ENCODE measurements at regions not wholly inside any gene's neighbourhood (a gene's known extent, or its start where the extent isn't known, plus 50 kb on each side); places are given as distances from the start of the nearest gene placed in this dataset.

GRCh38 chr15:29451201-29451781 is 181.7 kb upstream of the NSMCE3 start:
- no peak for DNase-seq

- DNase-seq, result no peak
Observed at GRCh38 chr15:29449136-29449535, 179.5 kb upstream of the NSMCE3 start.

GRCh38 chr15:29448320-29448719 is 178.7 kb upstream of the NSMCE3 start:
- DNase-seq, result no peak

GRCh38 chr15:29446480-29446879 is 176.9 kb upstream of the NSMCE3 start:
- no peak for DNase-seq

GRCh38 chr15:29442532-29442931 is 172.9 kb upstream of the NSMCE3 start:
- DNase-seq, result no peak

GRCh38 chr15:29440541-29440940 is 170.9 kb upstream of the NSMCE3 start:
- no peak for DNase-seq

- DNase-seq, result no peak
Observed at GRCh38 chr15:29438703-29439055, 169.1 kb upstream of the NSMCE3 start.

- DNase-seq, result no peak
Observed at GRCh38 chr15:29437888-29438702, 168.5 kb upstream of the NSMCE3 start.

GRCh38 chr15:29435811-29436210 is 166.2 kb upstream of the NSMCE3 start:
- no peak for DNase-seq

- no peak for DNase-seq
Observed at GRCh38 chr15:29434280-29434679, 164.7 kb upstream of the NSMCE3 start.

- DNase-seq, result no peak
Observed at GRCh38 chr15:29433507-29434248, 164.1 kb upstream of the NSMCE3 start.

GRCh38 chr15:29433050-29433318 is 163.4 kb upstream of the NSMCE3 start:
- no peak for DNase-seq

- no peak for DNase-seq
Observed at GRCh38 chr15:29432191-29433049, 162.8 kb upstream of the NSMCE3 start.

- DNase-seq, result no peak
Observed at GRCh38 chr15:29430831-29431230, 161.2 kb upstream of the NSMCE3 start.

GRCh38 chr15:29430124-29430523 is 160.5 kb upstream of the NSMCE3 start:
- no peak for DNase-seq

- DNase-seq, result no peak
Observed at GRCh38 chr15:29429584-29429983, 160.0 kb upstream of the NSMCE3 start.

GRCh38 chr15:29428925-29429573 is 159.4 kb upstream of the NSMCE3 start:
- no peak for DNase-seq

- no peak for DNase-seq
Observed at GRCh38 chr15:29425864-29426263, 156.2 kb upstream of the NSMCE3 start.

- DNase-seq, result no peak
Observed at GRCh38 chr15:29424118-29424517, 154.5 kb upstream of the NSMCE3 start.

GRCh38 chr15:29422606-29423005 is 153.0 kb upstream of the NSMCE3 start:
- no peak for DNase-seq

GRCh38 chr15:29420188-29420587 is 150.6 kb upstream of the NSMCE3 start:
- no peak for DNase-seq

GRCh38 chr15:29418931-29419330 is 149.3 kb upstream of the NSMCE3 start:
- DNase-seq, result no peak

- no peak for DNase-seq
Observed at GRCh38 chr15:29418178-29418577, 148.6 kb upstream of the NSMCE3 start.

All from stimulated activated CD4-positive, alpha-beta T cell treated with anti-CD3 and anti-CD28 coated beads, Interleukin-4, amount 100 ng/mL, for 4 hours (primary cell).